SK-N-MC (cell line): ENCODE measurements at regions not wholly inside any gene's neighbourhood (a gene's known extent, or its start where the extent isn't known, plus 50 kb on each side); places are given as distances from the start of the nearest gene placed in this dataset.

ENCODE experiments used
- EZH2 ChIP-seq: fragments of 200-600 bp; sonication (generic); IDR thresholded peaks from one replicate; pipeline ENCODE4 v1.6.1; 2017; ENCODE audit warnings: antibody characterized with exemption
- POLR2AphosphoS5 ChIP-seq: IDR thresholded peaks from 2 replicates; pipeline ENCODE4 v1.6.1; 2012; ENCODE audit warnings: mild to moderate bottlenecking, low read depth, low read length, borderline replicate concordance

DNA sequence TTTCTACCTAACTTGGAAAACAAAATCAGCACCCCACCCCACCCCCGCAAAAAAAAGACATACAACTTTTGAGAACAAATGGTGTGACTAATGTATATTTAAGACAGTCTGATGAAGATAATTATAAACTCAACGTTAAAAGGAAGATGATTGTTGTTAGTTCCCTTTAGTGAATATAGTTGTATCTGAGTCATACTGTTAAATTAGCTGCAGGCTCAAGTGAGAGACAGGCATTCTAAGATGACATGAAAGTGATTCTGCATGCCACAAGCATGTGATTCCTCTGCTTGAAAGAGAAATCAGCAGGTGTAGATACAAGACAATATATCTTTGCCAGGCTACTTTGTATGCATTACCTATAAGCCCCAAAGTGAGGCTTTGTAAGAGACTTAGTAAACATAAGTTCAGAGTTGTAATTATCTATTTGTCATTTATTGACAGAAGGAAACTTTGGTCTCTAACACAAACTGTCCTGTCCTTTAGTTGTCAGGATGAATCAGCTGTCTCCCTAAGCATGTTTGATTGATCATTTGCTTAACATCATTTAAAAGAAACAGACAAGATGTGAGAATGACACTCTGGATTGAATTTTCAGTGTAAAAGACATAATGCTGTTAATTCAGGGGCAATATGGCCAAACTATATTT, 319.4 kb upstream of the HTR2A start:
- TF ChIP-seq EZH2: no peak
- no peak for TF ChIP-seq POLR2AphosphoS5
